Panc1 (cell line): ENCODE measurements at regions not wholly inside any gene's neighbourhood (a gene's known extent, or its start where the extent isn't known, plus 50 kb on each side); places are given as distances from the start of the nearest gene placed in this dataset.
"Not testable (repeated sequence)": the region's sequence is repeated elsewhere in the genome, so short reads cannot be mapped to it uniquely, and the experiment has no call there.

Experiments
- POLR2AphosphoS5 ChIP-seq: IDR thresholded peaks from 2 replicates; pipeline ENCODE4 v1.6.1; 2012; ENCODE audit warnings: mild to moderate bottlenecking, low read depth, low read length, moderate library complexity
- SIN3A ChIP-seq: IDR thresholded peaks from 2 replicates; pipeline ENCODE4 v1.6.1; 2012; ENCODE audit warnings: low read depth, mild to moderate bottlenecking, low read length, moderate library complexity, borderline replicate concordance; ENCODE audit not compliant: insufficient read depth
- TCF7L2 ChIP-seq: IDR thresholded peaks from 2 replicates; pipeline ENCODE4 v1.6.1; 2011; ENCODE audit warnings: mild to moderate bottlenecking, low read depth, low read length, inconsistent platforms
- TF ChIP-seq, protein P1 (sequence below): fragments of 450-650 bp; IDR thresholded peaks from 2 replicates; pipeline ENCODE4 v1.5.1; 2017; ENCODE audit warnings: mild to moderate bottlenecking

GRCh38 chr9:66752324-66752923, 148.1 kb upstream of the ZNF658 start:
- TF ChIP-seq, protein P1, sequence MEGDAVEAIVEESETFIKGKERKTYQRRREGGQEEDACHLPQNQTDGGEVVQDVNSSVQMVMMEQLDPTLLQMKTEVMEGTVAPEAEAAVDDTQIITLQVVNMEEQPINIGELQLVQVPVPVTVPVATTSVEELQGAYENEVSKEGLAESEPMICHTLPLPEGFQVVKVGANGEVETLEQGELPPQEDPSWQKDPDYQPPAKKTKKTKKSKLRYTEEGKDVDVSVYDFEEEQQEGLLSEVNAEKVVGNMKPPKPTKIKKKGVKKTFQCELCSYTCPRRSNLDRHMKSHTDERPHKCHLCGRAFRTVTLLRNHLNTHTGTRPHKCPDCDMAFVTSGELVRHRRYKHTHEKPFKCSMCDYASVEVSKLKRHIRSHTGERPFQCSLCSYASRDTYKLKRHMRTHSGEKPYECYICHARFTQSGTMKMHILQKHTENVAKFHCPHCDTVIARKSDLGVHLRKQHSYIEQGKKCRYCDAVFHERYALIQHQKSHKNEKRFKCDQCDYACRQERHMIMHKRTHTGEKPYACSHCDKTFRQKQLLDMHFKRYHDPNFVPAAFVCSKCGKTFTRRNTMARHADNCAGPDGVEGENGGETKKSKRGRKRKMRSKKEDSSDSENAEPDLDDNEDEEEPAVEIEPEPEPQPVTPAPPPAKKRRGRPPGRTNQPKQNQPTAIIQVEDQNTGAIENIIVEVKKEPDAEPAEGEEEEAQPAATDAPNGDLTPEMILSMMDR: not testable (repeated sequence)
- not testable (repeated sequence) for TF ChIP-seq POLR2AphosphoS5, TCF7L2, SIN3A
